BJ (cell line): ENCODE measurements at regions not wholly inside any gene's neighbourhood (a gene's known extent, or its start where the extent isn't known, plus 50 kb on each side); places are given as distances from the start of the nearest gene placed in this dataset.

ENCODE experiments used
- CTCF ChIA-PET: fragments of 350-600 bp; formaldehyde crosslinking; extraction: SDS; loops from one replicate; lab custom pipeline; 2021; ENCODE audit warnings: antibody characterized with exemption, inconsistent platforms; lab: Yijun Ruan, JAX
- POLR2A ChIA-PET: fragments of 300-600 bp; sonication (Branson Sonifier 250); formaldehyde crosslinking; extraction: SDS; loops from one replicate; lab custom pipeline; 2021; ENCODE audit warnings: antibody characterized with exemption; lab: Charles Lee
- DNase-seq: peaks from one replicate; pipeline ENCODE4 v3.0.0-alpha.2; 2011; ENCODE audit warnings: low read depth
- H3K27me3 ChIP-seq: 2 replicates; pipeline ENCODE4 v1.6.0; 2011; ENCODE audit warnings: low read length; ENCODE audit not compliant: control insufficient read depth, insufficient read depth
- H3K36me3 ChIP-seq: 2 replicates; pipeline ENCODE4 v1.5.1; 2011; ENCODE audit warnings: low read length; ENCODE audit not compliant: control insufficient read depth, insufficient read depth
- H3K4me3 ChIP-seq: 2 replicates; pipeline ENCODE4 v1.5.1; 2011; ENCODE audit warnings: low read depth, mild to moderate bottlenecking, control low read depth, low read length
- CTCF ChIP-seq: IDR thresholded peaks from 2 replicates; pipeline ENCODE4 v1.5.1; 2011; ENCODE audit warnings: low read depth, mild to moderate bottlenecking, control low read depth, inconsistent platforms, low read length, moderate library complexity; ENCODE audit not compliant: insufficient read depth

GRCh38 chr2:128996078-128996477 is 677.4 kb upstream of the HS6ST1 start:
- Histone ChIP-seq H3K36me3 (no peaks in the 10 kb centered on the region), H3K27me3 (no peaks in the 10 kb centered on the region), H3K4me3 (no peak overlapping the region)
- no peak for DNase-seq
- TF ChIP-seq CTCF: no peak
- ChIA-PET POLR2A (no interaction called here), CTCF (no interaction called here)

DNA sequence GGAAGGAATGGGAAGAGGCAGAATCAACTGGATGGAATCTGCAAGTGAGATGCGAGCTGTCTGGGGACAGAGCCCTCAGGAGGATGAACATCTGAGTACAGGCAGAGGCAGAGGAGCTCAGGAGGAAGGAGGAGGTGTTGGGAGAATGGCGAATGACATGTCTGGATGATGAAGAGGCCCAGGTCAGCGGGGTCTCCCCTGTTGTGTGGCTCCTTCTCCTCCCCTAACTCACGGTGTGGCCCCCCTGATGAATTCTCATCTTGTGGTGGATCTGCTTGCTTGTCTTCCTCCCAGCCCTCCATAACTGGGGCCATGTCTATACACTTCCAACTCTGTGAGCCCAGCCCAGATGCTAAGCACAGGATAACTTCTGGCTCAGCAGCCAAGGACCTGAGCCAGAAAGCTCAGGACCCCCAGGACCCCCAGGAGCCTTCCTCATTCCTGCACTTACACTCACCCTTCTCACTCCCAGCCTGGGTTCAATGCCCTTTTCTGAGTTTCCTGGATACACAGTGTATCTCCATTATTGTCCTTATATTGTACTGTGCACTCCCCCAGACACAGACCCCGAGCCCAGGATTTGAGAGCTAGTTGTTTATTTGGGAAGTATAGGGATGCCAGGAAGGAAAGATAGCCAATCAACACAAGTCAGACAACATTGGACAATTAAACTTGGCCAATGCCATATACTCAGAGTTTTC is 678.6 kb upstream of the HS6ST1 start:
- Histone ChIP-seq H3K36me3 (no peaks in the 10 kb centered on the region), H3K4me3 (no peak overlapping the region), H3K27me3 (no peaks in the 10 kb centered on the region)
- ChIA-PET CTCF (no interaction called here), POLR2A (no interaction called here)
- no peak for DNase-seq
- no peak for TF ChIP-seq CTCF

- ChIA-PET CTCF (no interaction called here), POLR2A (no interaction called here)
- no peak for DNase-seq
- H3K27me3 ChIP-seq: no peaks in the 10 kb centered on the region
- H3K36me3 ChIP-seq: no peaks in the 10 kb centered on the region
- TF ChIP-seq CTCF: no peak
- H3K4me3 ChIP-seq: no peak overlapping the region
Observed at GRCh38 chr2:129001926-129002325, 683.3 kb upstream of the HS6ST1 start.

DNA sequence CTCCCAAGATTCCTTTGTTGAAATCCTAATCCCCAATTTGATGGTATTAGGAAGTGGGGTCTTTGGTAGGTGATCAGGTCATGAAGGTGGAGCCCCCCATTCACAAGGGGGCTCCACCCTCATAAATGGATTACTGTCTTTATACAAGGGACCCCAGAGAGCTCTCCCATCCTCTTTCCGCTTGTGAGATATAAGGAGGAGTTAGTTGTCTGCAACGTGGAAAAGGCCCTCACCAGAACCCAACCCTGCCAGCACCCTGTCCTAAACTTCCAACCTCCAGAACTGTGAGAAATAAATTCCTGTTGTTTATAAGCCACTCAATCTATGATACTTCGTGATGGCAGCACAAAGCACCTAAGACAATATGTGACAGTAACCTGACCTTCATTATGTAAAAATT is 684.1 kb upstream of the HS6ST1 start:
- DNase-seq: no peak
- H3K36me3 ChIP-seq: no peaks in the 10 kb centered on the region
- ChIA-PET POLR2A (no interaction called here), CTCF (interaction anchor here (1.0 kb wide), 1 partner anchor 13 kb away, joined by 3 read pairs; no protein-coding TSS in a partner anchor)
- H3K27me3 ChIP-seq: no peaks in the 10 kb centered on the region
- H3K4me3 ChIP-seq: no peak overlapping the region
- no peak for TF ChIP-seq CTCF

- H3K36me3 ChIP-seq: no peaks in the 10 kb centered on the region
- no peaks in the 10 kb centered on the region for H3K27me3 ChIP-seq
- no peak for DNase-seq
- POLR2A ChIA-PET: no interaction called here
- TF ChIP-seq CTCF: no peak
- H3K4me3 ChIP-seq: no peak overlapping the region
- CTCF ChIA-PET: no interaction called here
Observed at GRCh38 chr2:129004485-129004884, 685.8 kb upstream of the HS6ST1 start.
